AG10803 (cell line): ENCODE measurements at regions not wholly inside any gene's neighbourhood (a gene's known extent, or its start where the extent isn't known, plus 50 kb on each side); places are given as distances from the start of the nearest gene placed in this dataset.

Experiments
- DNase-seq: peaks from one replicate; pipeline ENCODE4 v3.0.0; 2010; ENCODE audit warnings: low read depth
- H3K4me3 ChIP-seq: 2 replicates; pipeline ENCODE4 v1.5.1; 2011; ENCODE audit warnings: mild to moderate bottlenecking, low read length, control low read depth
- CTCF ChIP-seq: conservative IDR thresholded peaks from 2 replicates; pipeline ENCODE4 v1.5.1; 2011; ENCODE audit warnings: mild to moderate bottlenecking, low read length, control low read depth, inconsistent platforms

- DNase-seq = no peak
- TF ChIP-seq CTCF = no peak
These were observed 194.0 kb downstream of the ACTR3 start for GRCh38 chr2:114083717-114084387.

DNA sequence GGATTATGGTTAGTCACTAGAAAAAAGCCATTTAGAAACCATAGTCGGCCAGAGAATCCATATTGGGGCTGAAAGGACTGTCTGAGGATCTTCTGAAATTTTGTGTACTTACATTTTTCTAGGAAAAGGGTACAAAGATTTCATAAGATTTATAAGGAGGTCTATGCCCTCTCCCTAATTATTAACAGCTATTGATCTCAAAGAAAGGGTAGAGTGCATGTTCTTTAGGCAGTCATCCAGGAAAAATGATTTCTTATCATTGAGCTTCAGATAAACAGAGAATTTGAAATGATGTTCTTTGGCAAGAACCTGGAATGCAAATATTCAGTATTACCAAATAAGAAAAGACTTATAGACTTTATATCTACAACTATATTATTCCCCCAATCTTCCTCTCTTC, 195.3 kb downstream of the ACTR3 start:
- no peak for DNase-seq
- TF ChIP-seq CTCF = no peak
- H3K4me3 ChIP-seq = no peak overlapping the region

More at GRCh38 chr2:114083717-114084387, 194.0 kb downstream of the ACTR3 start:
- H3K4me3 ChIP-seq = no peak overlapping the region

GRCh38 chr2:114085992-114086391, 196.1 kb downstream of the ACTR3 start:
- no peak overlapping the region for H3K4me3 ChIP-seq
- TF ChIP-seq CTCF = no peak
- DNase-seq = no peak

GRCh38 chr2:114089636-114090319, 199.9 kb downstream of the ACTR3 start:
- no peak overlapping the region for H3K4me3 ChIP-seq
- TF ChIP-seq CTCF = no peak
- DNase-seq = peak; percentile 45

DNA sequence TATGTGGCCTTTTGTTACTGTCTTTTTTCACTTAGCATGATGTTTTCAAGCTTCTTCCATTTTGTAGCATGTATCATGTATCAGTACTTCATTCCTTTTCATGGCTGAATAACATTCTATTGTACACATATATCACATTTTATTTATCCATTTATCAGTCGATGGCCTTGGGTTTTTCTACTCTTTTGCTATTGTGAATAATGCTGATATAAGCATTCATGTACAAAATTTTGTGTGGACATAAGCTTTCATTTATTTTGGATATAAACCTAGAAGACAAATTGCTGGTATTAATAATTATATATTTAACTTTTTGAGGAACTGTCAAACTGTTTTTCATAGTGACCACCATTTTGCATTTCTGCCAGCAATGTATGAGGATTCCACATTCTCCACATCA, 201.1 kb downstream of the ACTR3 start:
- no peak for TF ChIP-seq CTCF
- no peak overlapping the region for H3K4me3 ChIP-seq
- no peak for DNase-seq

DNA sequence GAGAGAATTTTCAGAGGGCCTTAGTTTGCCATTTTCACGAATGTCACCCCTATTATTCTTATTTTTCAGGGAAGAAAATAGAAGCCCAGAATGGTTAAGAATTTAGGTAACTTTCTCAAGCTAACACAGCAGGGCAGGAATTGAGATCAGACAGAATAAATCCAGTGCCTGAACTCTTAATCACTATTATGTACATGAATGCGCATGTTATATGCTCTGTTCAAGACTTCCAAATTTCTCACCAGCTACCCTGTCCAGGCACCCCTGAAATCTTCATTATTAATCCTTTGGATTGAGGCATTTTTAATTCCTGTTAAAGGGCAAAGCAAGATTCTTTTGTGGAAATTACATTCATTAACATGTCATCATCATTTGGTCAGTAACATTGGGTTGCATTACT, 218.4 kb downstream of the ACTR3 start:
- H3K4me3 ChIP-seq = no peak overlapping the region
- no peak for DNase-seq
- no peak for TF ChIP-seq CTCF

DNA sequence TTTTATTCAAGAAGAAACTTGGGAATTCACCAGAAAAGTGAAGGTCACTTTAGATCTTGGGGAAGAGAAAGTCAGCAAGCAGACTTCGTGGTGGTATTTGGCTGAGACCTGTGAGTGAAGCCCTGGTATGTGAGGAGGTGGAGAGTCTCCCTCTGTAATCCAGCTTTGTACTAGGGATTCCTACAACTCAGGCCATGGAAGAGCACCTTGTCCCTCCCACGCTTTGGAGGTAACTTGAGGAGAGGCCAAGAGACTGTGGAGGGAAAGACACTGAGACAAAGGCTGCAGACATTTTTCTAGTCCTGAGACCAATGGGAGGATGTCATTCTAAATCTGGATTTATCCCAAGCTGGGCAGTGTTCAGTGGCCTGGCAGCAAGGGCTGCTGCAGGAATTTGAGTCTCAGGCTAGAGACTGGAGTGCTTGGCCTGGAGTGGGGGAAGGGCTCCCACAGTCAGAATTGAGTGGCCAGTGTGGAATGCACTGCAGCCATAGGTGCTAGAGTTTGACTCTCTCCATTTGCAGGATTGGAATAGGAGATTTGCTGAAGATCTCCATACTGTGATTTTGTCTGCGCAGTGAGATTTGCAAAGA, 219.0 kb downstream of the ACTR3 start:
- TF ChIP-seq CTCF = no peak
- no peak overlapping the region for H3K4me3 ChIP-seq
- DNase-seq = no peak
